Vagina (tissue), 2 donors: ENCODE measurements at regions not wholly inside any gene's neighbourhood (a gene's known extent, or its start where the extent isn't known, plus 50 kb on each side); places are given as distances from the start of the nearest gene placed in this dataset.

Experiments used
- DNase-seq, 2 donors: peaks; one replicate each; pipeline ENCODE4 v3.0.0-alpha.2; 2017; ENCODE audit errors: extremely low spot score in 2 of 2
- H3K27ac ChIP-seq: fragments of 200-600 bp; sonication (generic); one replicate; pipeline ENCODE4 v1.5.1; 2019
- H3K27me3 ChIP-seq: fragments of 200-600 bp; sonication (generic); one replicate; pipeline ENCODE4 v1.5.1; 2019
- H3K36me3 ChIP-seq, 2 donors: fragments of 200-600 bp; sonication (generic); one replicate each; pipeline ENCODE4 v1.5.1; 2017 to 2019
- H3K4me1 ChIP-seq: fragments of 200-600 bp; sonication (generic); one replicate; pipeline ENCODE4 v1.5.1; 2019
- H3K4me3 ChIP-seq, 2 donors: fragments of 200-600 bp; sonication (generic); 1 replicate in 1 of 2; 2 replicates in 1 of 2; pipeline ENCODE4 v1.5.1; 2016 to 2019
- H3K9me3 ChIP-seq: fragments of 200-600 bp; sonication (generic); one replicate; pipeline ENCODE4 v1.5.1; 2019
- CTCF ChIP-seq, 3 experiments: fragments of 450-650 bp in 2 of 3; fragments of 200-600 bp in 1 of 3; sonication (generic) in 1 of 3; IDR thresholded peaks; one replicate each; pipeline ENCODE4 v1.5.1; 2017 to 2019; ENCODE audit warnings: antibody characterized with exemption in 3 of 3, mild to moderate bottlenecking in 2 of 3, moderate library complexity in 2 of 3
- POLR2A ChIP-seq, 2 donors: fragments of 450-650 bp; IDR thresholded peaks; one replicate each; pipeline ENCODE4 v1.6.1; 2017; ENCODE audit warnings: antibody characterized with exemption in 2 of 2, mild to moderate bottlenecking in 2 of 2, moderate library complexity in 2 of 2
- POLR2AphosphoS5 ChIP-seq, 2 donors: sonication (generic); formaldehyde crosslinking; IDR thresholded peaks; one replicate each; pipeline ENCODE4 v1.9.0; 2017; ENCODE audit warnings: antibody characterized with exemption in 2 of 2, mild to moderate bottlenecking in 2 of 2, low read depth in 1 of 2; ENCODE audit not compliant: insufficient read depth in 1 of 2
- intact Hi-C: fragments of 100-400 bp; cut with DNase I; formaldehyde crosslinking; loops from one replicate; pipeline ENCODE4 v1.15.1; 2023

- TF ChIP-seq POLR2A (IDR thresholded peaks at IDR 0.05) (no peak), CTCF (IDR thresholded peaks at IDR 0.05) (no peak)
- no peak overlapping the region for H3K4me3 ChIP-seq
- DNase-seq: no peak
- no peaks in the 10 kb centered on the region for H3K9me3 ChIP-seq
- intact Hi-C loops: no loop called here
- H3K36me3 ChIP-seq: no peaks in the 10 kb centered on the region
- no peak overlapping the region for H3K27ac ChIP-seq
- H3K4me1 ChIP-seq: no peaks in the 10 kb centered on the region
- H3K27me3 ChIP-seq: no peaks in the 10 kb centered on the region
These were observed 285.4 kb upstream of the UMPS start for GRCh38 chr3:124444896-124445295.

GRCh38 chr3:124447845-124448244 is 282.4 kb upstream of the UMPS start:
- intact Hi-C loops: no loop called here
- H3K4me1 ChIP-seq: no peaks in the 10 kb centered on the region
- DNase-seq: no peak
- H3K27ac ChIP-seq: no peak overlapping the region
- H3K4me3 ChIP-seq: no peak overlapping the region
- H3K9me3 ChIP-seq: no peaks in the 10 kb centered on the region
- no peak for TF ChIP-seq CTCF (IDR thresholded peaks at IDR 0.05)
- no peaks in the 10 kb centered on the region for H3K36me3 ChIP-seq
- H3K27me3 ChIP-seq: no peaks in the 10 kb centered on the region

- Histone ChIP-seq H3K27me3 (no peaks in the 10 kb centered on the region), H3K27ac (no peak overlapping the region), H3K4me1 (no peaks in the 10 kb centered on the region), H3K36me3 (no peaks in the 10 kb centered on the region), H3K9me3 (no peaks in the 10 kb centered on the region), H3K4me3 (no peak overlapping the region)
- no peak for DNase-seq
- TF ChIP-seq CTCF (IDR thresholded peaks at IDR 0.05) (no peak), POLR2AphosphoS5 (IDR thresholded peaks at IDR 0.05; ENCODE audit: insufficient read depth in 1 of 2, low read depth in 1 of 2) (no peak), POLR2A (IDR thresholded peaks at IDR 0.05) (no peak)
- intact Hi-C loops: no loop called here
These were observed 281.3 kb upstream of the UMPS start for GRCh38 chr3:124448954-124449353.

GRCh38 chr3:124450366-124450765 is 279.9 kb upstream of the UMPS start:
- intact Hi-C loops: no loop called here
- Histone ChIP-seq H3K27me3 (no peaks in the 10 kb centered on the region), H3K4me3 (no peak overlapping the region), H3K36me3 (no peaks in the 10 kb centered on the region), H3K9me3 (no peaks in the 10 kb centered on the region), H3K4me1 (no peaks in the 10 kb centered on the region), H3K27ac (no peak overlapping the region)
- TF ChIP-seq CTCF (IDR thresholded peaks at IDR 0.05) (no peak), POLR2AphosphoS5 (IDR thresholded peaks at IDR 0.05; ENCODE audit: insufficient read depth in 1 of 2, low read depth in 1 of 2) (no peak), POLR2A (IDR thresholded peaks at IDR 0.05) (no peak)
- DNase-seq: no peak

GRCh38 chr3:124451630-124452317 is 278.5 kb upstream of the UMPS start:
- Histone ChIP-seq H3K27me3 (no peaks in the 10 kb centered on the region), H3K27ac (no peak overlapping the region), H3K4me3 (no peak overlapping the region), H3K36me3 (no peaks in the 10 kb centered on the region), H3K4me1 (no peaks in the 10 kb centered on the region), H3K9me3 (no peaks in the 10 kb centered on the region)
- no peak for TF ChIP-seq POLR2AphosphoS5 (IDR thresholded peaks at IDR 0.05; ENCODE audit: insufficient read depth in 1 of 2, low read depth in 1 of 2)
- no peak for TF ChIP-seq POLR2A (IDR thresholded peaks at IDR 0.05)
- no peak for TF ChIP-seq CTCF (IDR thresholded peaks at IDR 0.05)
- DNase-seq: no peak
- intact Hi-C loops: no loop called here
